22Rv1 (cell line): ENCODE measurements at regions not wholly inside any gene's neighbourhood (a gene's known extent, or its start where the extent isn't known, plus 50 kb on each side); places are given as distances from the start of the nearest gene placed in this dataset.

ENCODE experiments used
- H3K27ac ChIP-seq: fragments of 450-650 bp; 2 replicates; pipeline ENCODE4 v1.5.1; 2017
- ZFX ChIP-seq: fragments of 450-650 bp; IDR thresholded peaks from 2 replicates; pipeline ENCODE4 v1.6.1; 2017; ENCODE audit warnings: antibody characterized with exemption, borderline replicate concordance
- TF ChIP-seq, protein P1 (sequence below): fragments of 450-650 bp; IDR thresholded peaks from 2 replicates; pipeline ENCODE4 v1.5.1; 2017; ENCODE audit warnings: mild to moderate bottlenecking

- TF ChIP-seq, protein P1, sequence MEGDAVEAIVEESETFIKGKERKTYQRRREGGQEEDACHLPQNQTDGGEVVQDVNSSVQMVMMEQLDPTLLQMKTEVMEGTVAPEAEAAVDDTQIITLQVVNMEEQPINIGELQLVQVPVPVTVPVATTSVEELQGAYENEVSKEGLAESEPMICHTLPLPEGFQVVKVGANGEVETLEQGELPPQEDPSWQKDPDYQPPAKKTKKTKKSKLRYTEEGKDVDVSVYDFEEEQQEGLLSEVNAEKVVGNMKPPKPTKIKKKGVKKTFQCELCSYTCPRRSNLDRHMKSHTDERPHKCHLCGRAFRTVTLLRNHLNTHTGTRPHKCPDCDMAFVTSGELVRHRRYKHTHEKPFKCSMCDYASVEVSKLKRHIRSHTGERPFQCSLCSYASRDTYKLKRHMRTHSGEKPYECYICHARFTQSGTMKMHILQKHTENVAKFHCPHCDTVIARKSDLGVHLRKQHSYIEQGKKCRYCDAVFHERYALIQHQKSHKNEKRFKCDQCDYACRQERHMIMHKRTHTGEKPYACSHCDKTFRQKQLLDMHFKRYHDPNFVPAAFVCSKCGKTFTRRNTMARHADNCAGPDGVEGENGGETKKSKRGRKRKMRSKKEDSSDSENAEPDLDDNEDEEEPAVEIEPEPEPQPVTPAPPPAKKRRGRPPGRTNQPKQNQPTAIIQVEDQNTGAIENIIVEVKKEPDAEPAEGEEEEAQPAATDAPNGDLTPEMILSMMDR: no peak
- no peak for TF ChIP-seq ZFX
- H3K27ac ChIP-seq: no peak overlapping the region
Observed at GRCh38 chr4:38581426-38582106, 82.4 kb upstream of the KLF3 start.

DNA sequence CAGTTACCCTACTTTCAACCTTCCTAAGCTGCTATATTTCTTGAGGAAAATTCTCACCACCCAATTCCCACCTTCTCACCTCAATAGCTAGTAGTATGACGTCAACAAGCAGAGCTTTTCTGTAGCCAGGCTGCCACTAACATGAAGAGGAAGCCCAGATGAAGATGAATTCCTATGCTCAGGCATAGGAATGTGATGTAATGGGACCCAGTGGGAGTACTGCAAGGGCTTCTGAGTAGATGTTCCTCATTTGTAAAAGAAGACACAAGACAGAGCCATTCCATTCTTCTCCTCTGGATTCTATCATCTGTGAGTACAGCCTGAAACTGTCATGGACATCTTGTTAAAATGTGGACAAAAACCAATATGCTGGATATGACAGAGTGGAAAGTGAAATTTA lies 81.6 kb upstream of the KLF3 start:
- no peak for TF ChIP-seq ZFX
- TF ChIP-seq, protein P1: no peak
- H3K27ac ChIP-seq: no peak overlapping the region

DNA sequence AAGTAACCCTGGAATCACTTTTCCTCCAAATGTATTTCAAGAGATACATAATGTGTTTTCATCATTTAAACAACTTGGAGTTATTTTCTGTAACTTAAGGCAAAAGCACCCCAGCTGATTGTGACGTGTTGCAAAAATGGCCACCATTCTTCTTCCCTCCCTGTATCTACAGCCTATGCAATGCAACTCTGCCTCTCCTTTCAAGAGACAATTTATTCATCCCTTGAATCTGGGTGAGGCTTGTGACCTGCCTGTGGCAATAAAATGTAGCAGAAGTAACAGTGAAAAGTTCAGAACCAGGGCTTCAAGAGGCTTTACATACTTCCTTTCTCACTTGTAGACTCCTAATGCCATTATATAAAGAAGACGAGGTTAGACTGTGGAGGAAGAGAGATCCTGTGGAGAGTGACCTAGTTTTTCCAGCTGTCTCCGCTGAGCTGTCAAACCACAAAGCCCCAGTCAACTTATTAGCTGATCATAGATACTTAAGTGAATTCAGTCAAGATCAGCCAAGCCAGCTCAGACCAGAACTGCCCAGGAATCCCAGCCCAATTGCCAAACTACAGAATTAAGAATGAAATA lies 81.0 kb upstream of the KLF3 start:
- TF ChIP-seq ZFX: no peak
- TF ChIP-seq, protein P1: no peak
- no peak overlapping the region for H3K27ac ChIP-seq

- TF ChIP-seq ZFX: no peak
- TF ChIP-seq, protein P1: no peak
- no peak overlapping the region for H3K27ac ChIP-seq
Observed at GRCh38 chr4:38585871-38586270, 78.1 kb upstream of the KLF3 start.

DNA sequence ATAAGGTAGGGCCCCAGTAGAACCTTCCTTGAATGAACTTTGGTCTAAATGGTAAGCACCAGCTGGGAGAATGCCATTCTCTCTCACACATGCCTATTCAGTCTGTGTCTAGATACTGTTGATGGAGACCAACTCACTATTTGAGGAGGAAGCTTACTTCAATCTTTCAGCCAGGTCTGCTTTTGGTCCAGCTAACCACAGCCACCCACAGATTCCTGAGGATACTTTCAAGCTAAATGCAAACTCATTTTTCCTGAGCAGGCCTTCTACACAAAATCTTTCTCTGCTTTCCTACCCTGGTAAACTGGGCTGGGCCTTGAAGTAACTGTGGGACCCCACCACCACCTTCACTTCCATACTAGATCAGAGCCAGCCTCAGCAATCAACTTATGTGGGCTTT lies 76.9 kb upstream of the KLF3 start:
- TF ChIP-seq ZFX: no peak
- TF ChIP-seq, protein P1: no peak

DNA sequence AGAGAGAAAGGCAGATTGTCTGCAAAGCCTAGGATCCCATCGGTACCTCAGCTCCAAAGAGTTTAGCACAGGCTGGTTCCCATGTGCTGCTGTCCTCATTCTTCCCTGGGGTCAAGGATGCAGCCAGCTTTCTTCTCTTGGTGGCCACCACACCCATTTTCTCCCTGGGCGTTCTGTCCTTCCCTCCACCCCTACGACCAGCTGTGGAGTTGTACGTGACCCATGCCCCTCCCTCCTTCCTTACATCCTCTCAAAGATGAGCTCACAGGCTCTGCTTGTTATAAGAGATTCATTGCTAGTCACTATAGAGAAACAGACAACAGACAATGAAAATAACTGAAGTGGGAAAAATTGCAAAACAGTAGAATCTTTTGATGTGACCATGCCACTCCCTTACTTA lies 74.0 kb upstream of the KLF3 start:
- TF ChIP-seq ZFX: no peak
- TF ChIP-seq, protein P1: no peak
- H3K27ac ChIP-seq: no peak overlapping the region

More for the DNA sequence above, 76.9 kb upstream of the KLF3 start:
- H3K27ac ChIP-seq: no peak overlapping the region

DNA sequence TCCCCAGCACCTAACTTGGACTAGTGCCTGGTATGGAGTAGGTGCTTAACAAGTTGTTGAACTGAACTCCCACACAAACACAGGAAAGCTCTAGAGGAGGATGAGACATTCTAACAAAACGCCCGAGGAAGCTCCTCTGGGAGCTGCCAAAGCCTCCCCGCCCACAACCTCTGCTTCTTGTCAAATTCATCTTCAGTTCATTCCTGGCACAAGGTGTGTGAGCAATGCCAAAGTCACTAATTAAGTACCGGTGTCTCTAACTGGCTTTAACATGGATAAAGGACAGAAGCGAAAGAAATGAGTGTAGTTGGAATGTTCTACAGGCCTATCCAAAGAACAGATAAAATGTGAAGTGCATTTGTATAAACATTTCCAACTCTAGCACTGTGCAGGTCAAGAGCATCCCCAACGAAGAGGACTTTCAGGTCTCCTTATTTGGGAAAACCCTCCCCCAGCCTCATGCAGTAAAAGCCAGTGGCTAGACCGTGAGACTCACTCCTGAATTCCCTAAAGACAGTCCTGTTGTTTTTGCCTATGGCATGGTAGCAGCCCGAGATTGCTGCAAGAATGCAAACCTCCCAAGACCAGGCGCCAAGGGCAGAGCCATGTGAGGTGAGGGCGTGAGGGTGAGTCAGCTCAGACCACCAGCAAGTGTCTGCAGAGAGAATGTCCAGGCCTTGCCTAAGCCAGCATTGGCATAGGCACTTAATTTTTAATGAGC lies 72.2 kb upstream of the KLF3 start:
- TF ChIP-seq ZFX: no peak
- TF ChIP-seq, protein P1: no peak
- no peak overlapping the region for H3K27ac ChIP-seq
